HG03135 (cell line): ENCODE measurements at regions not wholly inside any gene's neighbourhood (a gene's known extent, or its start where the extent isn't known, plus 50 kb on each side); places are given as distances from the start of the nearest gene placed in this dataset.
"Not testable (repeated sequence)": the region's sequence is repeated elsewhere in the genome, so short reads cannot be mapped to it uniquely, and the experiment has no call there.

ENCODE experiments used
- ATAC-seq: cut with Tn5 transposase; IDR thresholded peaks from one replicate; pipeline ENCODE4 v1.9.1; 2021; ENCODE audit warnings: mild to moderate bottlenecking, moderate library complexity; ENCODE audit not compliant: unreplicated experiment

DNA sequence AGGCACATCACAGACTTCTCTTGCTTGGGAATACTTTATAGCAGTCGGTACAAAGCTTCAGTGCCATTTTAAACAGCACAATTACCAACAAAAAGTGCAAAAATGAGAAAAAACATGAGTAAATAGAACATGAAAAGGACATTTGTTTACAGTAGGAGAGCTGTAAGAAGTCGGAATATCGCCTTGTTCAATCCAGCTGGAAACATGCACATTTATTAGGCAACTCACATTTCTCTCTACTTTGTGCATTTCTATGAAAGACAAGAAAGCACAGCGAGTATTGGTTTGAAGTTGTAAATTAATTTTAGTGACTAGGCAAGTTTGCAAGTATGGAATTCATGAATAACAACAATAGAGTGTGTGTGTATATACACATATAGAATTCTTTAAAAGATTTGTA, 484.7 kb downstream of the DACH1 start:
- ATAC-seq: no peak

DNA sequence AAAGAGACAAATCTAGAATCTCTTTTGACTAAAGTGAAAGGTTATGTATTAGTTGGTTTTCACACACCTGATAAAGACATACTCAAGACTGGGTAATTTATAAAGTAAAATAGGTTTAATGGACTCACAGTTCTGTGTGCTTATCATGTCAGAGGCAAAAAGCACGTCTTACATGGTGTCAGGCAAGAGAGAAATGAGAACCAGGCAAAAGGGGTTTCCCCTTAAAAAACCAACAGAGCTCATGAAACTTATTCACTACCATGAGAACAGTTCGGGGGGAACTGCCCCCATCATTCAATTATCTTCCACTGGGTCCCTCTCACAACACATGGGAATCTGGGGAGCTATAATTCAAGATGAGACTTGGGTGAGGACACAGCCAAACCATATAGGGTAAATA, 486.8 kb downstream of the DACH1 start:
- ATAC-seq: no peak

DNA sequence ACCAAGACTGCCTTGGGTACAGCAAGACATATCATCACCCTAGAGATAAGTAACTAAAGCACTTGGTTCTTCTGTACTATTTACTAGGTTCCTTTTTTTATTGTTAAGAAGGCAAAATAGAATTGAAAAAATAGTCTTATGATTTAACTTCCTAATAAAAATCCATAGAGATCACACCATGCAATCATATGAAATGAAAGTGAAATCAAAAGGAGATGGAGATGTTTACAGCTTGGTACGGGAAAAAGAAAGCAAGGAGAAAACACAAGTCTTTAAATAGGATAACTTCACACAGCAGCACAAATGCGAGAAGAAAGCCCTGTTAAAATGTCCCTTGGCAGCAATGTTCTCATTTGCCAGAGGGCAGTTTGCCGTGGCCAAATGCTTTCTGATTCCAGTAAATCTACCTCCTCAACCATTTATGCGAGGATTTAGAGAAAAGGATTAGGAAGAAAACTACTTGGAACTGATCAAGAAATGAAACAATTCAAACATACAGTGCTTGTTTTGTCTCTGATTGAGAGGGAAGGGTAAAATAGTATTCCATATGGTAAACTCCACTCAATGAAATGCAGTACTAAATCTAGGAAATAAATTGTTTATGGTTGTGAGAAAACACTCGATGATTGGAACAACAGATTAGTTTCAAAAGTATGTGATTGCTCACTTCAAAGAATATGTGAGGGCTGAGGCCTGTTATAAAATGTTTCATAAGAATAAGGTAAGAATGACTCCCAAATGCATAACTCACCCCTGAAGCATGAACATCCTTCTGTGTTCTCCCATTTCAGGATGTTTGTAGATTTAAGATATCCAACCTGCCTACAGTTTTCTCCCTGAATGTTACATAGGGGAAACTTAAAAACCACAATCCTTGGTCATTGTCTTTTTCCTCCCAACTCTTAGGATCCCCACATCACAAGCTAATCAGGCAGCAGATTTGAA, 487.8 kb downstream of the DACH1 start:
- no peak for ATAC-seq

DNA sequence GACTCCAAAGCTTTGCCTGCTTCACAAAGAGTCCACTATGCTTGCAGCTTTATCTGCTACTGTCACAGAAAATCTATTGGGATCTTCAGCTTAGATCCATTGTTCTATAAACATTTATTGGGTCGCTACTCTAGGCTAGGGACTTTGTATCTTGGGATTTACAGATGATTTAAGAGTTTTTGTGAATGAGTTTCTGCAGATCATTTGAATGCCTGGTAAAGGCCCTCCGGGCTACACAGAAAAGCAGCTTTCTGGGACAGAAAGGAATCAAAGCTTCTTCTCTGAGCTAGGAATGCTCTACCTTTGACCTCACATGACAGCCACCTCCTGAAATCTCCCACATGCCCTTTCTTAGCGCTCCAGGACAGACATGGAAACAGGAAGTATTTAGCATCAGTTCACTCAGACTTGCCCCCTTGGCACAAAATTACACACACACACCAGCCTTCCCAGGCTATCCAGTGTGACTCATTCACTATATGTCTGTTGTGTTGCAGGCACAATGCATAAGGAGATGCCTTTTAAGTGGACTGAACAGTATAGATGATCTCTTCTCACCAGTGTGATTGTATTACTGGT, 492.4 kb downstream of the DACH1 start:
- no peak for ATAC-seq

DNA sequence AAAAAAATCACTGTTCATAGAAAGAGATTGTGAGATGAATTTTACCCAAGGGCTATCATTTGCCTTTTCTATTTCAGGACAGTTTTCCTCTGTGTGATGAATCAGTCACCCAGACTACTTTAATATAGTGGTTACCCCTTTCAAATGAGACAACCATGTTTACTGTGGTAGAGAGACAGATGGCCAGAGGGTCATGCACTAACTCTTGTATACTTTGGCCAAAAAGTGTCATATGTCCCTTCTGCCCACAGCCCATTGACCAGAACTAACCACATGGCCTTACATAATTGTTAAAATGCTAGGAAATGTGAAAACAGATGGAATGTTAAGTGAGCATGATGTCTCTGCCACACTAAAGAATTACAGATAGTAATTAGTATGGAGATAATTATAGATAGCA, 498.7 kb downstream of the DACH1 start:
- no peak for ATAC-seq

DNA sequence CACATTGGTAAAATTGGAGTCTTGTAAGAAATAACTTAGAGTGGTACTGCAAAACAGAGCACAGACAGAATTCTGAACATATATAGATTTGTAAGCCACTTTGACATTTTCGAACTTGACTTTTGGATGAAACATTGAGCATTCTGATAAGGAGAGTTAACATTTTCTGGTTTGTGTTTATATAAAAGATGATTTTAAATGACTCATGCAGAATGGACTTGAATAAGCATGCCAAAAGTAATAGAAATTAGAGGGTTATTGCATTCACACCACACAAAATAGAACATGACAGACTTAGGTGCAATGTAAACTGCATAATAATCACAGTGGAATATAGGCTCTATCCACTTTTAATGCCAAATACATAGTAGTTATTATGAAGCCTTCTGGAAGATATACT, 507.0 kb downstream of the DACH1 start:
- ATAC-seq: no peak

DNA sequence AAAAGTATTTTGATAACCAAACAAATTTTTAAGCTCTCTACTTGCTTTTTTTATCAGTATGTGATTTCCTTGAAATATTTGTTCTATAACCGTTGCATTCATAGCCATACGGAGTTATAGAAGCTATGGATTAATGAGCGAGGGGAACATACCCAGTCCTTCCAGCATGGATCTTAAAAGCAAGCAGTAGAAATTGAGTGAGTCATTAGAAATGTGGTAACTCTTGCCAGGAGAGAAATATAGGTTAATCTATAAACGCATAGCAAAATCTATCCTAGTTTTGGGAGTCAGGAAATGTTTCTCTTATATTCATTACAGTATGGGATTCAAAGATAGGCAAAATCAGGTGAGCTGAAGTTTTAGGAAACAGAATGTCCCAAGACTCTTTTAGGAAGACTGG, 507.4 kb downstream of the DACH1 start:
- no peak for ATAC-seq

DNA sequence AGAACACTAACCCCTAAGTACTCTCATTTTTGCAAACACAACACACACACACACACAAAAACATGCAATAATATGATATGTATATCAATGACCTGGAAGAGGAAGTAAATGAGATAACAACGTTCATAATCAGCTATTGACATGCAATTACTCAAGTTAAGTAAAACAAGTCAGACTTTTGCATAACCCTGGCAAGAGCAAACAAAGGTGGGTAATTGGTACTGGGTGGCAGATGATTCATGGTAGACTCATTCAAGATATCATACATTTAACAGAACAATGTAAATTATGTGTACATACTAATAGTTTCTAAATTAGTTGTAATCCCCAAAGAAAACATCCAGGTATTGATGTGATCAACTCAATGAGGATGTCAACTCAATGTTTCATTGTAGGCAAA, 508.8 kb downstream of the DACH1 start:
- no peak for ATAC-seq

DNA sequence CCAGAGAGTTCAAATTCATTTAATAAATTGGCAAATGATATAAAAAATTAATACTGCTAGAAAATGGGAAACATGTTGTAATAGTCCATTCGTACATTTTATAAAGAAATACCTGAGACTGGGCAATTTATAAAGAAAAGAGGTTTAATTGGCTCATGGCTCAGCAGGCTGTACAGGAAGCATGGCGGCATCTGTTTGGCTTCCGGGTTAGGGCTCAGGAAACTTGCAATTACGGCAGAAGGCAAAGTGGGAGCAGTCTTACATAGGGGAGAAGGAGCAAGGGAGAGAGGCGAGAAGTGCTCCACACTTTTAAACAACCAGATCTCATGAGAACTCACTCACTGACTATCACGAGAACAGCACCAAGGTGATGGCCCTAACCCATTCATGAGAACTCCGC, 512.0 kb downstream of the DACH1 start:
- ATAC-seq: no peak

DNA sequence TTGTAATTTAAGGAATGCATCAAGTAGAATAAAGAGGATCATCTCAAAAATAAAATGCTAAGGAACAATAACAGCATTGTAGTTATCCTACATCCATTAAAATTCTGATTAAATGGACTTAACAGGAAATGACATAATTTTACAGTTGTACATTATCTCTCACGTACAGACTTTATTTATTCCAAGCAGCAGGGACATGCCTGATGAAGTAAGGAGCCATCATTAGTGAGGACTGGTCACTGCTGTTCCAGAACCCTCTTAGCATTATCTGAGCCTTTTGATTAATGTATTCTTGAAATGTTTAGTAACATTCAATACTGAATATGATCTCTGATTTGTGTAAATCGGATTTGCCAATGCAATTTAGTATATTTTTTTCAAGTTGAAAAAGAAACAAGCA, 516.1 kb downstream of the DACH1 start:
- no peak for ATAC-seq

DNA sequence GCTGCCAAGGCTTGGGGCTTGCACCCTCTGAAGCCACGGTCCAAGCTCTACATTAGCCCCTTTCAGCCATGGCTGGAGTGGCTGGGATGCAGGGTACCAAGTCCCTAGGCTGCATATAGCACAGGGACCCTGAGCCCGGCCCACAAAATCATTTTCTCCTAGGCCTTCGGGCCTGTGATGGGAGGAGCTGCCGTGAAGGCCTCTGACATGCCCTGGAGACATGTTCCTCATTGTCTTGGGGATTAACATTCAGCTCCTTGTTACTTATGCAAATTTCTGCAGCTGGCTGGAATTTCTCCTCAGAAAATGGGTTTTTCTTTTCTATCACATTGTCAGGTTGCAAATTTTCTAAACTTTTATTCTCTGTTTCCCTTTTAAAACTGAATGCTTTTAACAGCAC, 521.1 kb downstream of the DACH1 start:
- not testable (repeated sequence) for ATAC-seq

DNA sequence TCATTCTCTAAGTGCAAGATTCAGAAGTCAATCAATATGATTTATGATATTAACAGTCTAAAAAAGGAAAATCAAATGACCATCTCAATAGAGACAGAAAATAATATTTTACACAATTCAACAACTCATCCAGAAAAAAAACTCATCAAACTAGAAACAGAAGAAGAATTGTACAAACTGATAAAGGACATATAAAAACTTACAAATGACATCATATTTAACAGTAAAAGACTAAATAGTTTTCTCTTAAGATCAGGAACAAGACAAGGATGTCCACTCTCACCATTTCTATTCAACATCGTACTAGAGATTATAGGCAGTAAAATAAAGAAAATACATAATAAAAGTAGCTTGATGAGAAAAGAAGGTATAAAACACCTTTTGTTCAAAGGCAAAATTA, 527.3 kb downstream of the DACH1 start:
- ATAC-seq: no peak

DNA sequence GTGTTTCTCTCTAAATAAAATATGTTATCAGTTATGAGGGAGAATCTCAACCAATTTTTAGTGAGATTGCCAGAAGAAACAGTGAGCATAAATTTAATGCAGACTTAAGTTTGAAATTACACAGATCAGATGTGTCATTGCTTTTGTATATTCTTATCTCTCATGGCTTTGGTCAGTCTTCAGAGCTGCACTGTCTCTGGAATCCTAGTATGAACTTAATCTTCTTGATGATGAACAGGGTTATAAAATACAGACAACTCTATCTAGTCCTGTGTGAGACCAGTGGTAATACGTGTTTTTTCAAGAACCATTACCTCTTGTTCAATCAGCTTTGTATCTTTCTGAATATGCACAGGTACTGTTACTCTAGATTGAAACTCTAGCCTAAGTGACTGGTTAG, 528.0 kb downstream of the DACH1 start:
- no peak for ATAC-seq

DNA sequence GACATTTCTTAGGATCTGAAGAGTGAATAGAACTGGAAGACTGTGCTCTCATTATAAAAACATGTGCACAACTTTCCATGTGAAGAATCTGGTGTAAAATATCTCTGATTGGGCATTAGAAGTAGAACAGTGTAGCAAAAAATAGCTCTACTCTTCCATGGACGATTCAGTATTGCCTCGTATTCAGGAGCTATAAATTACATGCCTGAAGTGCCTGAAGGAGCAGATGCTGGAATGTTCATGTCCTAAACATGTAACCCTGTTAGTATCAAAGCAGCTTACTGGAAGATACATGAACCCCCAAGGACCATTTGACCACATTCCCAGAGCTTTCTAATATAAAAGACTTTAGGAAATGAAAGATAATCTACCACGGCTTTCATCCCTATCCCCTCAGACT, 528.9 kb downstream of the DACH1 start:
- ATAC-seq: no peak

DNA sequence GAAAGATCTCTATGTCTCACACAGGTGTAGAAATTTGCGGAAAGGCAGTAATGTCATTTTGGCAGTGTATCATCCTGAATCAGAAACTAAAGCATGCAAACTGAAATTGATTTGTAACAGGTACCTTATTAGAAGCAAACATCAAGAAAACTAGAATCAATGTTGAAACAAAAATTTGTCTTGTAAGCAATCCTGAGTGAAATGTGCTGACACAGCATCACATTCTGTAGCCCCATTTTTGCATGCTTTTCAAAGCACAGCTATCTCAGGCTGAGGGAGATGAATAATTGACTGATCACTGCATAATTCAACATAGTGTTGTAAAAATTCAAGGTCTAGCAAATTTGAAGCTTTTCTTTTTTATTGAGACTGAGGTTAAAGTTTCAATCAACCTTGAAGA, 539.7 kb downstream of the DACH1 start:
- ATAC-seq: no peak

DNA sequence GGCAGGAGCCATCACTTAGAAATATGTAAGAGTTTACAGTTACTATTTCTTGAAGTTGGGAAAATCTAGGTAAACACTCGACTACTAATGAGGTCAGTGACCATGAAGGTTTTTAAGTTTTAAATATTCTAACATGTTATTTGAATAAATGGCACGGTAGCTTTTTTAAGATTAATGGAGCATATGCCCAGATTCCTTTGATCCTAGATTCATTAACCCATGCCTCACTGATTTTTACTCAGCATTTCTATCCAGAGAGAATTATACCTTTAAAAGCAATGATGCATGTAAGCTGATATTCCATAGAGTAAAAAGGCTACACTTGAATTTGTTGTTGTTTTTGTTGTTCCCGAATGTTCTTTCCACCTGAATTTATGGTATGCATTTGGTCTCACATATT, 541.4 kb downstream of the DACH1 start:
- no peak for ATAC-seq

DNA sequence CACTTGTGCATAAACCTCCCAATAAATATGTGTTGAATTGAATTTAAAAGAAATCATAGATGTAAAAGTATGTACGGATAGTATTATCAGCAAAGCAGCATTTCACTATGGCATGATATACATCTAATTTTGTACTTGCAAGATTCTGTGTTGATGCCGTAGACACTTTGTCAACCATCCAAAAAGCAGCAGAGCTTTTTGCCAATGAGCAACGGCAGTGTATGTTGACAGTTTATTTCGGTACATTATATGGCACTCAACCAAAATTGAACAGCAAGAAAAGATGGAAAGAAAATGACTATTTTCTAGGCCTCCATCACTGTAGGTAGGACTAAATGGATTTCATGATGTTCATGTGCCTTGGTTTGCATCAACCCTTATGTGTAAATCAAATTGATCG, 543.7 kb downstream of the DACH1 start:
- no peak for ATAC-seq

DNA sequence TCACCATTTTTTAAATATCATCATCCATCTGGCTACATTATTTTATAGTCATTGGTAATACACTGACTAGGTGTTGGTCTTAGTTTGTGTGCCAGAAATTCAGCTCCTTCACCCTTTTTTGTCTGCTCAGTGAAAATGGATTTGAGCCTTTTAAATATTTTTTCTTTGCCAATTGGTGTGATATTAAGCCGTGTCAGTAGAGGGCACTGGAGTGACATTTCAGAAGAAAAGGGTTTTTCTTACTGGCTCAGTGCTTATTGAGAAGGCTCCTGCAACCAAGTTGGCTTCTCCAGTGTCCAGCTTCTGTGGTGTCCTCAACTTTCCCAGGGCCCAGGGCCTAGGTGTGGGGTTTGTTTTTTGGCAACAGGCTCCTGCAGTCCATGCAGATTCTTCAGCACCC, 546.6 kb downstream of the DACH1 start:
- no peak for ATAC-seq

DNA sequence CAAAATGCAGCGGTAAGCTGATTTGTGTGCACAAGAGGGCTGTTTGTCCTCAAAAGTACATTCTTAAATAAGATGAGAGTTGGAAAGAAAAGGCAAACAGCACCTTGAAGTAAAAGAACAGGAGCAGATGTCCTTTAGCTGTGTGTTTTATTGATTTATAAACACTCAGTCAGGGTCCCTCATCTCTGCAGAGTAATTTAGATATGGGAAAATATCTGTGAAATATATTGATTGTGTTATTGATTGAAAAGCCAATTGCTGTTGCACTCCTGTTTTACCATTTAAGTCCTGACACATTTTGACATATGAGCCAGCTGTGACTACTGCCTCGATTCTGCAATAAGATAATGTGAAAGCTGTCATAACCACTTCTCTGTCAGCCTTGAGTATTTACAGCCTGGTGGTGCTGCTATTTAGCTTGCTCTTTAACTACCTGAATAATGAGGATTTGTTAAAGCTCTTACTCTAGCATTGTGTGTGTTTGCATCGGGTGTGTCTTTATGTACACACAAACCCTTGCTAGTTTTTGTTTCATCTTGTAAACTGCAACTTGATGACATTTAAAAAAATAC, 550.1 kb downstream of the DACH1 start:
- no peak for ATAC-seq

DNA sequence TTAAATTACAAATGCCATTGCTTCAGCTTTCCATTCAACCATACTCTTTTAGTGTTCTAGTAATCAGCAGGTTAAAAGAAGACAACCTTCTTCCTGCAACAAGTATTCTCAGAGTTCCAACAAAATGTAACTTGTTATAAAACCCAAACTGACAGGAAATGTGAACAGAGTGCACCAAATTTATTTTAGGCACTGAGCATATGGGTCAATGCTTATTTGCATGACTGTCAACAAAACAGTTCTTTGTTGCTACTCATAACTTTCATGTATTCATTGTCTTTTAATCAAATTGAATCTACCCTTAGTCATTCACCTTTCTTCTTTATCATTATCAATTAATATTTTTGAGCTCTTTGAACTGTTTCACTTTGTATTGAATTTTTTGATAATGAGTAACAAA, 554.1 kb downstream of the DACH1 start:
- no peak for ATAC-seq

DNA sequence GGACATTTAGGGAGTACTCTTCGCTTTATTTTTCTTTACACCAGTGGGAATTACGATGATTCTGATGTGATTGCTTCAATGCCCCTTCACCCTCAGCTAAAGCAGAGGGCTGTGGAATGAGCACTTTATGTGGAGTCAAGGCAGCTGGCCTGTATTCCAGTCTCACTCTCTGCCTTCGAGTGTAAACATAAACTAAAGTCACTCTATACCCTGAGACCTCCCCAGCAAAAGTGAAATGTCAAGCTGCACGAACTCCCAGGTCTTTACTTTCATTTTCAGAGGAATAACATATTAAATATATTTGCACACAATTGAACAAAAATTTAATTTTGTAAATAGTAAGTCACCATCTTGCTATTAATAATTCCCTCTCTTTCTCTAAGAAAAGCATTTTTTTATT, 557.1 kb downstream of the DACH1 start:
- no peak for ATAC-seq

DNA sequence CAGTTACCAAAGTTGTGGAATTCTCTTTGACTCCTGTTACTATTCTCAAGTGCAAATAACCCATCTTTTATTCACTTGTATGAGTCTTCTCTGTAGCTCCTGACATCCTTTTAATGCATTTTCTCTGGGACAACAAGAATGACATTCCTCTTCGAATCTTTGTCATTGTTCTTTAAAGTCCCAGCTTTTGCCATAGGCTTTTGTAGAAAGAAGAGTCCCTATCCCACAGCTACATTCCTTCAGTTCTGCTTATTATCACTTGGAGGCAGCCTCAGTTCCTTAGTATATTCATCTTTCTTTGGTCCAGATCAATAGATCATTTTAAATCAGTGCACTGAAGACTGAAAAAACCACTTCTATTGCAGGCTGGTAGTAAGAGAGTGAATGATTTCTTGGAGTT, 560.2 kb downstream of the DACH1 start:
- ATAC-seq: no peak
